SK-N-SH (cell line): ENCODE measurements at regions not wholly inside any gene's neighbourhood (a gene's known extent, or its start where the extent isn't known, plus 50 kb on each side); places are given as distances from the start of the nearest gene placed in this dataset.

ENCODE experiments used
- CTCF ChIA-PET: fragments of 300-600, 350-600 bp; formaldehyde crosslinking; extraction: SDS; loops from one replicate; lab custom pipeline; 2021; lab: Yijun Ruan, JAX
- POLR2A ChIA-PET: fragments of 350-600 bp; sonication (Branson Sonifier 250); formaldehyde crosslinking; extraction: SDS; loops from one replicate; lab custom pipeline; 2020; ENCODE audit warnings: antibody characterized with exemption, inconsistent platforms; lab: Yijun Ruan, JAX
- DNase-seq: peaks from one replicate; pipeline ENCODE4 v3.0.0; 2012
- H2AFZ ChIP-seq: fragments of 200-600 bp; sonication (generic); 2 replicates; pipeline ENCODE4 v1.8.1; 2016; ENCODE audit warnings: antibody characterized with exemption, mild to moderate bottlenecking, low read depth
- H3F3A ChIP-seq: fragments of 200-600 bp; sonication (generic); replicated peaks from 2 replicates; pipeline ENCODE3; 2016; ENCODE audit warnings: antibody characterized with exemption, mild to moderate bottlenecking; ENCODE audit not compliant: insufficient read depth
- H3K27ac ChIP-seq, 2 experiments: fragments of 200-500 bp in 1 of 2; fragments of 200-600 bp in 1 of 2; sonication (Bioruptor generic) in 1 of 2; sonication (generic), shearing (Covaris generic) in 1 of 2; 2 replicates each; pipeline versions ENCODE4 v1.5.1 to v1.6.1; 2014 to 2016; ENCODE audit warnings: low read depth in 2 of 2, inconsistent platforms in 1 of 2, low read length in 1 of 2, mild to moderate bottlenecking in 1 of 2, mixed read lengths in 1 of 2
- H3K27me3 ChIP-seq: fragments of 200-600 bp; sonication (generic), shearing (Covaris generic); 2 replicates; pipeline ENCODE4 v1.6.1; 2016; ENCODE audit warnings: mixed run types; ENCODE audit not compliant: insufficient read depth
- H3K36me3 ChIP-seq, 2 experiments: fragments of 200-500 bp in 1 of 2; fragments of 200-600 bp in 1 of 2; sonication (Bioruptor generic) in 1 of 2; sonication (generic) in 1 of 2; replicated peaks in 1 of 2; 2 replicates each; pipeline versions ENCODE3 to v1.5.1; 2014 to 2016; ENCODE audit warnings: low read length in 1 of 2, mild to moderate bottlenecking in 1 of 2; ENCODE audit not compliant: insufficient read depth in 2 of 2, control insufficient read depth in 1 of 2
- H3K4me1 ChIP-seq, 2 experiments: fragments of 200-500 bp in 1 of 2; fragments of 200-600 bp in 1 of 2; sonication (Bioruptor generic) in 1 of 2; sonication (generic), shearing (Covaris generic) in 1 of 2; 2 replicates each; pipeline versions ENCODE4 v1.5.1 to v1.6.1; 2014 to 2016; ENCODE audit warnings: low read depth in 1 of 2, low read length in 1 of 2, mixed run types in 1 of 2; ENCODE audit not compliant: insufficient read depth in 2 of 2, control insufficient read depth in 1 of 2
- H3K4me2 ChIP-seq: fragments of 200-600 bp; sonication (generic), shearing (Covaris generic); 2 replicates; pipeline ENCODE4 v1.6.1; 2017; ENCODE audit warnings: mixed run types
- H3K4me3 ChIP-seq, 2 experiments: fragments of 200-500 bp in 1 of 2; fragments of 200-600 bp in 1 of 2; sonication (Bioruptor generic) in 1 of 2; sonication (generic), shearing (Covaris generic) in 1 of 2; 2 replicates each; pipeline versions ENCODE4 v1.5.1 to v1.8.1; 2014 to 2016; ENCODE audit warnings: low read depth in 2 of 2, inconsistent platforms in 1 of 2, low read length in 1 of 2, mild to moderate bottlenecking in 1 of 2, mixed read lengths in 1 of 2, moderate library complexity in 1 of 2
- H3K79me2 ChIP-seq: fragments of 200-600 bp; sonication (generic); 2 replicates; pipeline ENCODE4 v1.8.1; 2017; ENCODE audit warnings: mild to moderate bottlenecking; ENCODE audit not compliant: insufficient read depth
- H3K9ac ChIP-seq: fragments of 200-600 bp; sonication (generic); 2 replicates; pipeline ENCODE4 v1.6.1; 2017; ENCODE audit warnings: mixed run types
- H3K9me2 ChIP-seq: fragments of 200-600 bp; sonication (generic); 2 replicates; pipeline ENCODE4 v1.6.1; 2017; ENCODE audit warnings: mixed run types
- H3K9me3 ChIP-seq: fragments of 200-600 bp; sonication (generic); 2 replicates; pipeline ENCODE4 v1.6.1; 2017; ENCODE audit warnings: mixed run types, mild to moderate bottlenecking, moderate library complexity
- H4K20me1 ChIP-seq: fragments of 200-600 bp; sonication (generic); 2 replicates; pipeline ENCODE4 v1.6.1; 2017; ENCODE audit warnings: mild to moderate bottlenecking, mixed run types; ENCODE audit not compliant: insufficient read depth
- EP300 ChIP-seq, 2 experiments: IDR thresholded peaks; 2 replicates each; pipeline versions ENCODE4 v1.4.0 to v1.6.1; 2012; ENCODE audit warnings: borderline replicate concordance in 1 of 2, low read depth in 1 of 2, low read length in 1 of 2
- EZH2phosphoT487 ChIP-seq: fragments of 200-600 bp; sonication (generic); IDR thresholded peaks from 2 replicates; pipeline ENCODE4 v1.6.1; 2017; ENCODE audit warnings: low read depth, mixed run types, mild to moderate bottlenecking, antibody characterized with exemption, moderate library complexity, borderline replicate concordance
- FOXM1 ChIP-seq: IDR thresholded peaks from 2 replicates; pipeline ENCODE4 v1.4.0; 2012; ENCODE audit warnings: low read depth, mild to moderate bottlenecking
- GABPA ChIP-seq: IDR thresholded peaks from 2 replicates; pipeline ENCODE4 v1.4.0; 2012; ENCODE audit warnings: low read depth, mild to moderate bottlenecking
- PBX3 ChIP-seq: IDR thresholded peaks from 2 replicates; pipeline ENCODE4; 2012
- SMC3 ChIP-seq: IDR thresholded peaks from 2 replicates; pipeline ENCODE4 v1.6.1; 2012; ENCODE audit warnings: low read depth, low read length, improper control_type of control experiment
- YY1 ChIP-seq: IDR thresholded peaks from 2 replicates; pipeline ENCODE4 v1.4.0; 2012; ENCODE audit warnings: low read depth, mild to moderate bottlenecking
- WGBS: methylation state at CpG from one replicate; pipeline ENCODE4 v1.1.6; 2017; ENCODE audit warnings: low lambda C conversion rate; 5-methylcytosine and 5-hydroxymethylcytosine counted together
- TF ChIP-seq, protein P1 (sequence below): fragments of 150-350 bp; IDR thresholded peaks from 2 replicates; pipeline ENCODE4 v1.6.1; 2016; ENCODE audit warnings: mild to moderate bottlenecking, low read depth, low read length
- TF ChIP-seq, protein P2 (sequence below): IDR thresholded peaks from 2 replicates; pipeline ENCODE4 v1.4.0; 2012; ENCODE audit warnings: low read depth
- TF ChIP-seq, protein P3 (sequence below): IDR thresholded peaks from 2 replicates; pipeline ENCODE4 v1.6.1; 2012; ENCODE audit warnings: mild to moderate bottlenecking, low read depth, low read length, moderate library complexity

- POLR2A ChIA-PET = no interaction called here
- Histone ChIP-seq H3K36me3 (no peaks in the 10 kb centered on the region), H2AFZ (no peak overlapping the region), H3K4me3 (no peak overlapping the region), H3K9me3 (no peaks in the 10 kb centered on the region), H3K27me3 (no peaks in the 10 kb centered on the region), H3K4me2 (no peak overlapping the region), H3K27ac (no peak overlapping the region), H3K4me1 (no peaks in the 10 kb centered on the region), H4K20me1 (no peaks in the 10 kb centered on the region), H3F3A (no peaks in the 10 kb centered on the region), H3K79me2 (no peaks in the 10 kb centered on the region), H3K9me2 (no peaks in the 10 kb centered on the region), H3K9ac (no peak overlapping the region)
- CTCF ChIA-PET = interaction anchor here (0.9 to 1.0 kb wide), 2 partner anchors 8 to 14 kb away, joined by 3 read pairs; no protein-coding TSS in a partner anchor
- WGBS = 75% methylated on average over 5 of the region's 5 CpGs
- TF ChIP-seq, protein P1, sequence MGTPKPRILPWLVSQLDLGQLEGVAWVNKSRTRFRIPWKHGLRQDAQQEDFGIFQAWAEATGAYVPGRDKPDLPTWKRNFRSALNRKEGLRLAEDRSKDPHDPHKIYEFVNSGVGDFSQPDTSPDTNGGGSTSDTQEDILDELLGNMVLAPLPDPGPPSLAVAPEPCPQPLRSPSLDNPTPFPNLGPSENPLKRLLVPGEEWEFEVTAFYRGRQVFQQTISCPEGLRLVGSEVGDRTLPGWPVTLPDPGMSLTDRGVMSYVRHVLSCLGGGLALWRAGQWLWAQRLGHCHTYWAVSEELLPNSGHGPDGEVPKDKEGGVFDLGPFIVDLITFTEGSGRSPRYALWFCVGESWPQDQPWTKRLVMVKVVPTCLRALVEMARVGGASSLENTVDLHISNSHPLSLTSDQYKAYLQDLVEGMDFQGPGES = no peak
- TF ChIP-seq GABPA (no peak), SMC3 (no peak), EP300 (IDR thresholded peaks at IDR 0.05; ENCODE audit: borderline replicate concordance in 1 of 2, low read depth in 1 of 2, low read length in 1 of 2) (no peak), PBX3 (no peak)
- TF ChIP-seq, protein P2, sequence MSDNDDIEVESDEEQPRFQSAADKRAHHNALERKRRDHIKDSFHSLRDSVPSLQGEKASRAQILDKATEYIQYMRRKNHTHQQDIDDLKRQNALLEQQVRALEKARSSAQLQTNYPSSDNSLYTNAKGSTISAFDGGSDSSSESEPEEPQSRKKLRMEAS = no peak
- TF ChIP-seq, protein P3, sequence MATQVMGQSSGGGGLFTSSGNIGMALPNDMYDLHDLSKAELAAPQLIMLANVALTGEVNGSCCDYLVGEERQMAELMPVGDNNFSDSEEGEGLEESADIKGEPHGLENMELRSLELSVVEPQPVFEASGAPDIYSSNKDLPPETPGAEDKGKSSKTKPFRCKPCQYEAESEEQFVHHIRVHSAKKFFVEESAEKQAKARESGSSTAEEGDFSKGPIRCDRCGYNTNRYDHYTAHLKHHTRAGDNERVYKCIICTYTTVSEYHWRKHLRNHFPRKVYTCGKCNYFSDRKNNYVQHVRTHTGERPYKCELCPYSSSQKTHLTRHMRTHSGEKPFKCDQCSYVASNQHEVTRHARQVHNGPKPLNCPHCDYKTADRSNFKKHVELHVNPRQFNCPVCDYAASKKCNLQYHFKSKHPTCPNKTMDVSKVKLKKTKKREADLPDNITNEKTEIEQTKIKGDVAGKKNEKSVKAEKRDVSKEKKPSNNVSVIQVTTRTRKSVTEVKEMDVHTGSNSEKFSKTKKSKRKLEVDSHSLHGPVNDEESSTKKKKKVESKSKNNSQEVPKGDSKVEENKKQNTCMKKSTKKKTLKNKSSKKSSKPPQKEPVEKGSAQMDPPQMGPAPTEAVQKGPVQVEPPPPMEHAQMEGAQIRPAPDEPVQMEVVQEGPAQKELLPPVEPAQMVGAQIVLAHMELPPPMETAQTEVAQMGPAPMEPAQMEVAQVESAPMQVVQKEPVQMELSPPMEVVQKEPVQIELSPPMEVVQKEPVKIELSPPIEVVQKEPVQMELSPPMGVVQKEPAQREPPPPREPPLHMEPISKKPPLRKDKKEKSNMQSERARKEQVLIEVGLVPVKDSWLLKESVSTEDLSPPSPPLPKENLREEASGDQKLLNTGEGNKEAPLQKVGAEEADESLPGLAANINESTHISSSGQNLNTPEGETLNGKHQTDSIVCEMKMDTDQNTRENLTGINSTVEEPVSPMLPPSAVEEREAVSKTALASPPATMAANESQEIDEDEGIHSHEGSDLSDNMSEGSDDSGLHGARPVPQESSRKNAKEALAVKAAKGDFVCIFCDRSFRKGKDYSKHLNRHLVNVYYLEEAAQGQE = no peak
- DNase-seq = no peak
Measured at GRCh38 chr3:110680450-110680849, 391.2 kb upstream of the NECTIN3 start.

DNA sequence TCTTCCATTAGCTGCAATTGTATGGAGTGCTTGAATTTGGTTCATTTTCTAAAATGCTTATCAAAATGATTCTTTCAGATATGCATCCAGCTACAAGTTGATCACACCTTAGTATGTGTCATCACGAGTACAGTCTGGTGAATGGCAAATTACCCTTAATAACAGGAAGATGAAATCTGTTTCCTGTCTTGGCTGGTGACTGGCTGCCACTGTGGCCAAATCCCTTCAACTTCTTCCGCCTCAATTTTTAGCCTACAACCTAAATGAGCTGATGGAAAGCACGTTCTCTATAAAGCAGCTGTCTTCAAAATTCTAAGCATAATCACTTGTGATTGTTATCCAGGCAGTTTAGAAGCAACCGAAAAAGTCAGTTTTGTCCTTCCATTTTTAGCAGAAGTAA, 387.1 kb upstream of the NECTIN3 start:
- 72% methylated on average over 4 of the region's 4 CpGs for WGBS
- DNase-seq = no peak
- CTCF ChIA-PET = no interaction called here

More for the DNA sequence above, 387.1 kb upstream of the NECTIN3 start:
- Histone ChIP-seq H3K27ac (no peak overlapping the region), H3K9ac (no peak overlapping the region), H2AFZ (no peak overlapping the region), H3K9me2 (no peaks in the 10 kb centered on the region), H3K79me2 (no peaks in the 10 kb centered on the region), H3K9me3 (no peaks in the 10 kb centered on the region), H4K20me1 (no peaks in the 10 kb centered on the region), H3K4me1 (no peaks in the 10 kb centered on the region), H3F3A (no peaks in the 10 kb centered on the region), H3K27me3 (no peaks in the 10 kb centered on the region), H3K4me3 (no peak overlapping the region), H3K36me3 (no peaks in the 10 kb centered on the region), H3K4me2 (no peak overlapping the region)
- TF ChIP-seq SMC3 (no peak), EZH2phosphoT487 (no peak), EP300 (IDR thresholded peaks at IDR 0.05; ENCODE audit: borderline replicate concordance in 1 of 2, low read depth in 1 of 2, low read length in 1 of 2) (no peak), FOXM1 (no peak), YY1 (no peak)
- TF ChIP-seq, protein P2 = no peak
- TF ChIP-seq, protein P3 = no peak
- POLR2A ChIA-PET = no interaction called here
